Right renal cortex interstitium (tissue), 3 donors: ENCODE measurements at regions not wholly inside any gene's neighbourhood (a gene's known extent, or its start where the extent isn't known, plus 50 kb on each side); places are given as distances from the start of the nearest gene placed in this dataset.

Experiments used
- DNase-seq, 3 donors: peaks; one replicate each; pipeline ENCODE4 v3.0.0-alpha.2; 2013; ENCODE audit warnings: low read depth in 3 of 3, low spot score in 2 of 3

DNA sequence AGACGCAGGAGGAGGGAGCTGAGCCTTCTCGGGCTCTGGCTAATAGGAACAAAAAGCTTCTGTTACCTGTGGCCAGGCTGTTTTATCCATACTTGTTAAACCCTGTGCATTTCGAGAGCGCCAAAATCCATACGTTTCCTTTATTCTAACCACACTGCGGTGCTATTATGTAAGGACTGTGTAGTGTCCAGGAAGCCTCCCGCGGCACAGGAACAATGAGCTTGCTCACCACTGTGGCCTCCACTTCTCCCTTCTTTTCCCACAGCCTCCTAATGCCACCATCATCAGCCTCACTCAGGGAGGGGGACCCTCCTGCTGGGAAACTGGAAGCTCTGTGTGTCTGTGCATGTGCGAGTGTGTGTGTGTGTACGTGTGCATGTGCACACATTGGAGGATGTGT, 268.5 kb downstream of the HAUS1 start:
- DNase-seq: no peak

- DNase-seq: no peak
These were observed 268.9 kb downstream of the HAUS1 start for GRCh38 chr18:46373131-46373530.

- DNase-seq: no peak
These were observed 269.6 kb downstream of the HAUS1 start for GRCh38 chr18:46373791-46374190.

- no peak for DNase-seq
These were observed 270.7 kb downstream of the HAUS1 start for GRCh38 chr18:46374850-46375249.

- DNase-seq: no peak
These were observed 273.4 kb downstream of the HAUS1 start for GRCh38 chr18:46377557-46377956.

GRCh38 chr18:46378126-46378863, 274.1 kb downstream of the HAUS1 start:
- DNase-seq: no peak

- DNase-seq: no peak
These were observed 274.7 kb downstream of the HAUS1 start for GRCh38 chr18:46378864-46379207.

DNA sequence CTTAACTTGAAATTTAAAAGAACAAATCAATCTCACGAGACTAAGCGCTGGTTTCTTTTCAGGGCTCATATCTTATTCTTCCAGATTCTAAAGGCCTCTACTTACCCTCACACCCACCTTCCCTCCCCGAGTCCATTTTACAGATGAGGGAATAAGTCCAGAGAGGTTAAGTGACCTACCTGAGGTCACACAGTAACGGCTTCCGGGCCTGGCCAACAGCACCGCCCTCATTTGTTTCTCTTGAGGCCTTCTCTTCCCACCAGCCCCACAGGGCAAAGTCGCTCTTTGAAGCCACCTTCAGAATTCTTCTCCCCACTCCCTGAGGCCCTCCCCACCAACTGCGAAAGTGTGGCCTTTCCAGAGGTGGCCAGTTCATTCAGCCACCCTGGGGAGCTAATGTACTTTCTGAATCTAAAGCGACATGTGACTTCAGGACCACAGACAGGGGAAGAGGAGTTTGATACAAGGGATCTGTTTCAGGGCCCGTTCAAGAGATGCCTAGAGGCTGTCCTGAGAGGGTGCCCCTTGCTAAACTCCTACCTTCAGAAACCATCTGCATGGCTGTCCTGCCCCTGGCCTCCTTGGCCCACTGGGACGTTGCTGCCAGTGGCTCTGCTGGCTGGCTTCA, 275.3 kb downstream of the HAUS1 start:
- no peak for DNase-seq

- DNase-seq: no peak
These were observed 271.9 kb downstream of the LOXHD1 start for GRCh38 chr18:46385124-46385523.

DNA sequence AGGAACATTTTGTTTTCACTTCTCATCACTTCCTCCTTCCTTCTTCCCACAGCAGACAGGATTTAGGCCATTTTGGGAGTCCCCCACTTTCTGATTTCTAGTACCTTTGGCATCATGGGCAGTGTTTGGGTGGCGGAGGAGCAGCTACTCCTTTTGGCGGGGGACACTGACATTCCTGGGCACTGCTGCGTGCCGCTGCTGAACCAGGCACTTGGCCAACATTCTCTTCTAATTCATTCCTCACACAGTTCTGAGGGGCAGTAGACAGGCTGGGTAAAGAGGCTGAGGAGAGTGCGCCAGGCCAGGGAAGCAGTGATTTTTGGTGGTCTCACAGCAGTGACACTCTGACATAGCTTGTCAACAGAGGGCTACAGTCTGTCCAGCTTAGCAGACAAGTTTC, 270.2 kb downstream of the LOXHD1 start:
- no peak for DNase-seq

DNA sequence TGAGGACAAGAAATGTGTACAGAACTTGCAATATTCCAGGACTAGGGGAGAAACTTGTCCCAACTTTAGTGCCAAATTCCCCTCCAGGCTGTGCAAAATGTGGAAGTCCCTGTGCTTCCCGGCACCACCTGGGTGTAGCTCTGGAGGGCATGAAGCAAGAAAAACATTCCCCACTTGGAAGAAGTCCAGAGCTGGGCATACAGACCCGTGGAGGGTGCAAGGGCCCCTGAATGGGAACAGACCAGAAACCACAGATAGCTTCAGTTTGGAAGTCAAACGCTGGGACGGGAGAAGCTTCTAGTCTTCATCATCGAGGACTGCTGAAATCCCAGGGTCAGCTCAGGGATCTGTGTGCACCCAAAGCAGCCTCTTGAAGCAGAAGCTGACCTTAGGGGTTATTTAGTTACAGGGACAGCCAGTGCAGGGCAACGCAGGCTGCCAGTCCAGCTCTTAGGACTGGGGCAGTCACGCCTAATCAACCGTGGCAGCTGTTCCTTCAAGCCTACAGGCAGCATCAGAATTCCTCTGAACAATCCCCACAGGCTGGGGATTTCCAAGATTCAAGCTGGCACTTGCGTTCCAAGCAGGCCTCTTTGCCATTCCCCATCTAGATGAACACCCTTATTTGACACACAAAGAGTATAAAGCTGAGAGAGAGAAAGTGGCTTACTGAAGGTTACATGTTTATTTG, 269.4 kb downstream of the LOXHD1 start:
- no peak for DNase-seq

DNA sequence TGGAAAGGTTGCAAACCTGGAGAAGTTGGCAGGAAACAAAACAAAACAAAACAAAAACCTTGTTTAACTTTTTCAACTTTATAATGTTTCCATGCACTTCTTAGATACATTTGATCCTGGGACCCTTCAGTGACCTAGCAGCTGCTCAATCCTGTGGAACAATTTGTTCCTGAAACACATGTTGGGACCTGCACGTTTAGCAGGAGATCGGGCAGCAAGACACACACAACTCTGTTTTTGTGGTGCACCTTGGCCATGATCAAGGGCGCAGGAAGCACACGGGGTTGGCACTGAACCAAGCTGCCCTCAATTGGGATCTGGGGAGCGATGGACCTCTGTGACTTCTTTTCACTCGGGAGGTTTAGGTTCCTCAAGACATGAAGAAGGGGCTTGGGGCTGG, 268.7 kb downstream of the LOXHD1 start:
- no peak for DNase-seq

GRCh38 chr18:46392576-46392975, 264.4 kb downstream of the LOXHD1 start:
- DNase-seq: no peak

DNA sequence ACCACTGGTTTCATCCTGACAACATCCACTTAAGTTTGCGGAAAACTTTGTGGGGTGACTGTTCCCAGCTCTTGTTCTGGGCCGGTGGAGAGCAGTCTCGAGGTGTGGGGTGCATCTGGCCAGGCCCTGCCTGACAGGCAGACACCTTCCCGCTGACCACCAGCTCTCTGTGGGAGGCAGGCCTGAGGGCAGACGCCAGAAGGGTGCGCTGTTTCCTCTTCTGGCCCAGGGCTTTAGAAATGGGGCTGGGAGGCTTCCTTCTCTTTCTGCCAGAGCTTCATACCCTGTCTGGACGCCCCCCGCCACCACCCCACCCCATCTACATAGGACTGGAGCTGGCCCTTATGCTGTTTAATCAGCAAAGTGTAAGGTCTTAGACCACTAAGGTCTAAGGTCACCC, 263.8 kb downstream of the LOXHD1 start:
- no peak for DNase-seq

GRCh38 chr18:46393961-46394360, 263.1 kb downstream of the LOXHD1 start:
- no peak for DNase-seq

DNA sequence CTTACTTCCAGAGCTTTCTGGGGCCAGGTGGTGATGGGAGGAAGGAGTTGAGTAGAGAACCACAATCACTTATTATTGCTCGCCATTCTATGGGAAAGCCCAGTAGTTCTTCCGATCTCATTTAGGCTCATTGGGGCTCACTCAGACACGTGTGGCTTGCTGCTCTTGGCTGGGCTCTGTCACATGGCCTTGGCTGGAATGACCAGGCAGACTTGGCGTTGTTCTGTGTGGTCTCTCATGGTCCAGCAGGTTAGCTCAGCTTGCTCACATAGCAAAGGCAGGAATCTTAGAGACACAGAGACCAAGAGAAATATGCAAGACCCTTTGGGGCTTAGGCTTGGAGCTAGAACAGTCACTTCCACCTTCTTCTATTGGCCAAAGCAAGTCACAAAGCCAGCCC, 261.2 kb downstream of the LOXHD1 start:
- no peak for DNase-seq

- DNase-seq: no peak
These were observed 259.8 kb downstream of the LOXHD1 start for GRCh38 chr18:46397174-46397573.

DNA sequence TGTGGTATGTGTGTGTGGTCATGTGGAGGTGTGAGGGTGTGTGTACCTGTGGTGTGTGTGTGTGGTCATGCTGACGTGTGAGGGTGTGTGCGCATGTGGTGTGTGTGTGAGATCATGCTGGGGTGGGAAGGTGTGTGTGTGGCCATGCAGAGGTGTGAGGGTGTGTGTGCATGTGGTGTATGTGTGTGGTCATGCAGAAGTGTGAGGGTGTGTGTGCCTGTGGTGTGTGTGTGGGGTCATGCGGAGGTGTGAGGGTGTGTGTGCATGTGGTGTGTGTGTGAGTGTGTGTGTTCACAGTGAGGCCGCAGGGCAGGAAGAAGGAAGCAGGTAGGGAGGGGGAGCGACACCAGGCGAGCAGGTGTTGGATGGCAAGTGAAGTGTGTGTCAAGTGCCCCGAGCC, 259.0 kb downstream of the LOXHD1 start:
- DNase-seq: no peak

DNA sequence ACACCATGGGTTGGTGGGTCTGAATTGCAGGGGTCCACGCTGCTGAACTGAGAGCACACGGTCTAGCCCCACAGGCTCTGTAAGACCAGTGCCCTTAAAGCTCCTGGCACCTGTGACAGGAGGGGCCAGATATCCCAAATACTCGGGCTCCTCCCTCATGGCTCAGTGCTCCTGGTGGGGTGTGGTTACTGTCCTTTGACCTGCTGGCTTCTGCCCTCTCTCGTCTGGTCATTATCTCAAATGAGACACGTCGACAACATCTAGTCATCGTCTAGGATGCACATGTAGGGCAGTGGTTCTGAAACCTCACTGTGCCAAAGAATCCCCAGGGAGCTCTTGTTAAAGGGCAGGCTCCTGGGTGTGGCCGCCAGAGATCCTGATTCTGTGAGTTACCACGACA, 258.4 kb downstream of the LOXHD1 start:
- no peak for DNase-seq

- no peak for DNase-seq
These were observed 257.7 kb downstream of the LOXHD1 start for GRCh38 chr18:46399303-46399702.

DNA sequence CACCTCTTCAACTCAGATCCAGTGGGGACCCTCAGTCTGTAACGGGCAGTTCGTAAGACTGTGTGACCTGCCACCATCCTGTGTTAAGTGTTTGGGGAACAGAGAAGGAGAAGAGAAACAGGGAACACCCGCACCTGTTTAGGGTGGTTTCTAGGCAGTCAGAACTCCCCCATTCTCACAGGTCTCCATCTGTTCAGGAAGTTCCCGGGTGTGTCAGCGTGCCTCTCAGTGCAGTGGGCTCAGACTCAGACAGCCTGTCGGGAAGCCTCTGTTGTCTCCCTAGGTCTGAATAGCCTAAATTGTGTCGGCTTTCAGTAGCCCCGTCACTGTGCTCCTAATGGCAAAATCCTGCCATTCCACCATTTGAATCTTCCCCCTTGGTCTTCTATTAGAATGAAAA, 256.6 kb downstream of the LOXHD1 start:
- DNase-seq: no peak

- no peak for DNase-seq
These were observed 255.4 kb downstream of the LOXHD1 start for GRCh38 chr18:46401486-46402070.
